Activated CD4-positive, alpha-beta memory T cell treated with anti-CD3 and anti-CD28 coated beads, Interleukin-2, amount 10 ng/mL, durations not matched to agents 7 days and 5 days (primary cell): ENCODE measurements at regions not wholly inside any gene's neighbourhood (a gene's known extent, or its start where the extent isn't known, plus 50 kb on each side); places are given as distances from the start of the nearest gene placed in this dataset.
"Not testable (repeated sequence)": the region's sequence is repeated elsewhere in the genome, so short reads cannot be mapped to it uniquely, and the experiment has no call there.

Experiments used
- CTCF ChIA-PET: fragments of 350-600 bp; sonication (Branson Sonifier 250); formaldehyde crosslinking; loops from one replicate; lab custom pipeline; 2021; ENCODE audit warnings: antibody characterized with exemption, inconsistent platforms; lab: Charles Lee
- POLR2A ChIA-PET: fragments of 350-600 bp; sonication (Branson Sonifier 250); formaldehyde crosslinking; loops from one replicate; lab custom pipeline; 2021; ENCODE audit warnings: antibody characterized with exemption; lab: Charles Lee
- DNase-seq: peaks from one replicate; pipeline ENCODE4 v3.0.0-alpha.2; 2020
- H3K27ac Mint-ChIP-seq: one replicate; pipeline ENCODE4 v1.8.0; 2021; ENCODE audit warnings: mild to moderate bottlenecking, mixed read lengths
- H3K27me3 Mint-ChIP-seq: one replicate; pipeline ENCODE4 v1.8.0; 2021; ENCODE audit warnings: mixed read lengths
- H3K36me3 Mint-ChIP-seq: one replicate; pipeline ENCODE4 v1.8.0; 2021; ENCODE audit warnings: low read depth, mixed read lengths
- H3K4me1 Mint-ChIP-seq: one replicate; pipeline ENCODE4 v1.8.0; 2021; ENCODE audit warnings: mixed read lengths
- H3K4me3 Mint-ChIP-seq: one replicate; pipeline ENCODE4 v1.8.0; 2021; ENCODE audit warnings: mild to moderate bottlenecking, mixed read lengths
- H3K9me3 Mint-ChIP-seq: one replicate; pipeline ENCODE4 v1.8.0; 2021; ENCODE audit warnings: mixed read lengths

GRCh38 chr2:59266453-59266852, 1025.3 kb upstream of the FANCL start:
- H3K4me3 Mint-ChIP-seq, result no peak overlapping the region
- CTCF ChIA-PET, result no interaction called here
- no peaks in the 10 kb centered on the region for H3K4me1 Mint-ChIP-seq
- no peaks in the 10 kb centered on the region for H3K36me3 Mint-ChIP-seq
- no peak for DNase-seq
- no peak overlapping the region for H3K27ac Mint-ChIP-seq
- H3K27me3 Mint-ChIP-seq, result no peaks in the 10 kb centered on the region
- POLR2A ChIA-PET, result no interaction called here
- no peaks in the 10 kb centered on the region for H3K9me3 Mint-ChIP-seq

GRCh38 chr2:59259913-59260312, 1018.8 kb upstream of the FANCL start:
- Mint-ChIP-seq H3K4me1 (no peaks in the 10 kb centered on the region), H3K36me3 (no peaks in the 10 kb centered on the region), H3K4me3 (no peak overlapping the region), H3K27ac (no peak overlapping the region), H3K27me3 (no peaks in the 10 kb centered on the region), H3K9me3 (peaks cover 3% of the 10 kb centered on the region)
- POLR2A ChIA-PET, result no interaction called here
- CTCF ChIA-PET, result no interaction called here
- no peak for DNase-seq

DNA sequence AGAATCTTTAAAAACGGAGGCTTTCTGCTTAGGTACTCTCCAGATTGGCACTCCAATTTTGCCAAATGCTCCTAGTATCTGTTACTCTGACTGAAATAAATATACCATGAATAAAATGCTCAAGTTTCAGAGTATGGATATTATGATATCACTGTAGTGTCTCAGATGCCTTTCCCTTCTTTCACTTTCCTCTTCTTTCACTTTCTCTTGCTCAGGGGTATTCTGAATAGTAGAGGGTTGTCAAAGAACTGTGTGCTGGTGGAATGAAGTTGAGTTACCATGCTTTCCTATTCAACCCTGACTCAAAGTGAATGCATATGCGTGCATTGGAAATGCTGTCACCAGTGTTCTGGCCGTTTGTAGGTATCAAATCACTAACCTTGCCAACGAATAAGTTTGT, 1015.2 kb upstream of the FANCL start:
- Mint-ChIP-seq H3K4me1 (no peaks in the 10 kb centered on the region), H3K36me3 (no peaks in the 10 kb centered on the region), H3K9me3 (peaks cover 3% of the 10 kb centered on the region), H3K27ac (no peak overlapping the region), H3K4me3 (no peak overlapping the region), H3K27me3 (no peaks in the 10 kb centered on the region)
- DNase-seq, result no peak
- CTCF ChIA-PET, result no interaction called here
- POLR2A ChIA-PET, result no interaction called here

DNA sequence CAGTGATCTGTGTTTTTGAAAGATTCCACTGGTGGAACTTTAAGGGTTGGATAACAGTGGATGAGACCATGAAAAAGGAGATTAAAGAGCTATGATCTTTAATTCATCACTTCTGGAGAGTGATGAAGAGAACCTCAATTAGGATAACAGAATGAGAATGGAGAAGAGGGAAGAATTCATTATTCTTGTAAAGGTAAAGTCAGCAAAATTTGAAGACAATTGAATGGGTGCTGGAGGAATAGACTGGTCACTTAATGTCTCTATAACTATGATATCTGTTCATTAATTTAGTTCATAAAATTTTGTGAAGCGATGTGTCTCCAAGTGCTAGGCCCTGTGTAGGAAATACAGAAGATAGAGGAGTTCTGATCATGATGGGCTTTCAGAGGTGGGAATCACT, 1013.2 kb upstream of the FANCL start:
- H3K4me1 Mint-ChIP-seq, result no peaks in the 10 kb centered on the region
- H3K9me3 Mint-ChIP-seq, result no peaks in the 10 kb centered on the region
- H3K36me3 Mint-ChIP-seq, result no peaks in the 10 kb centered on the region
- DNase-seq, result no peak
- H3K27me3 Mint-ChIP-seq, result no peaks in the 10 kb centered on the region
- H3K4me3 Mint-ChIP-seq, result no peak overlapping the region
- H3K27ac Mint-ChIP-seq, result no peak overlapping the region
- ChIA-PET POLR2A (no interaction called here), CTCF (no interaction called here)

DNA sequence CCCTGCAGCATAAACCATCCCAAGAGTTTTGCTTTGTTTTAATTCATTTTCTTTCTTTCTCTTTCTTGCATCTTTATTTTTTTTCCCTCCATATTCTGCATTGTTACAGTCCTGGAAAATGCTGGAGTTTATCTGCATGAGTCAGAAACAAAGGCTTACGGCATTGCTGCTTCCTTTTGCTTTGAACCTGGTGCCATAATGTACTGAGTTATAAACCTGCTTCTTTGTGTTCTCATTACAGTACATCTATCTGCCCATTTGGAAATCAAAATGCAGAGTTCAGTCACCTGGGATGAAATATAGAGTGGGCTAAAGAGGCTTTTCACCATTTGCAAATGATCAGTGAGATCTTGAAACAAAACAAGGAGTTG, 1009.2 kb upstream of the FANCL start:
- POLR2A ChIA-PET, result no interaction called here
- H3K4me3 Mint-ChIP-seq, result no peak overlapping the region
- no peak overlapping the region for H3K27ac Mint-ChIP-seq
- DNase-seq, result no peak
- no peaks in the 10 kb centered on the region for H3K9me3 Mint-ChIP-seq
- H3K4me1 Mint-ChIP-seq, result no peaks in the 10 kb centered on the region
- no peaks in the 10 kb centered on the region for H3K27me3 Mint-ChIP-seq
- no peaks in the 10 kb centered on the region for H3K36me3 Mint-ChIP-seq
- CTCF ChIA-PET, result no interaction called here

- Mint-ChIP-seq H3K36me3 (no peaks in the 10 kb centered on the region), H3K4me1 (no peaks in the 10 kb centered on the region), H3K27ac (no peak overlapping the region), H3K27me3 (no peaks in the 10 kb centered on the region), H3K4me3 (no peak overlapping the region), H3K9me3 (no peaks in the 10 kb centered on the region)
- ChIA-PET CTCF (no interaction called here), POLR2A (no interaction called here)
- DNase-seq, result no peak
Measured at GRCh38 chr2:59249441-59250306, 1008.5 kb upstream of the FANCL start.

GRCh38 chr2:59239146-59239545, 998.0 kb upstream of the FANCL start:
- H3K9me3 Mint-ChIP-seq, result no peaks in the 10 kb centered on the region
- ChIA-PET CTCF (no interaction called here), POLR2A (no interaction called here)
- no peak overlapping the region for H3K4me3 Mint-ChIP-seq
- no peak overlapping the region for H3K27ac Mint-ChIP-seq
- H3K27me3 Mint-ChIP-seq, result no peaks in the 10 kb centered on the region
- no peak for DNase-seq
- no peaks in the 10 kb centered on the region for H3K4me1 Mint-ChIP-seq
- no peaks in the 10 kb centered on the region for H3K36me3 Mint-ChIP-seq

DNA sequence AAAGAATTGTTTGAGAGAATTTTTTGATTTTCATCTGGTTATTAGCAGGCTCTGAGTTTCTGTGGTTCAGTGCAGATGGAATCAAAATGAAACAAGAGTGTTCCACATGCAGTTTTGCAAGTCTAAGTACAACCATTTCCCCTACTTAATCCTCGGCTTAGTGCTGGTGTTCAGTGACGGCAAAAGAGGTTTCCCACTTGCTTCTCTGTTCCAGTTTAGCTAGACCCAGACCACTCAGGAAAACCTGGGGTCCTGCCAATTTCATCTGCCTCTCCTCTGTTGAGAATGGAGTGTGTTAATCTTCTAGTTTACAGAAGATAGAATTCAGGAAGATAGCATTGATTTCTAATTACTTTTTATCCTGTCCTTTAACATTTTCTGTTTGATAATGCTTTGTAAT, 996.2 kb upstream of the FANCL start:
- Mint-ChIP-seq H3K4me1 (no peaks in the 10 kb centered on the region), H3K27me3 (no peaks in the 10 kb centered on the region), H3K27ac (no peak overlapping the region), H3K4me3 (no peak overlapping the region), H3K9me3 (no peaks in the 10 kb centered on the region), H3K36me3 (no peaks in the 10 kb centered on the region)
- DNase-seq, result no peak
- ChIA-PET POLR2A (no interaction called here), CTCF (no interaction called here)

GRCh38 chr2:59236723-59237122, 995.6 kb upstream of the FANCL start:
- ChIA-PET CTCF (no interaction called here), POLR2A (no interaction called here)
- H3K4me3 Mint-ChIP-seq, result no peak overlapping the region
- no peaks in the 10 kb centered on the region for H3K27me3 Mint-ChIP-seq
- no peak overlapping the region for H3K27ac Mint-ChIP-seq
- H3K4me1 Mint-ChIP-seq, result no peaks in the 10 kb centered on the region
- H3K36me3 Mint-ChIP-seq, result no peaks in the 10 kb centered on the region
- H3K9me3 Mint-ChIP-seq, result no peaks in the 10 kb centered on the region
- DNase-seq, result no peak

- CTCF ChIA-PET, result no interaction called here
- Mint-ChIP-seq H3K9me3 (no peaks in the 10 kb centered on the region), H3K4me3 (no peak overlapping the region), H3K27ac (no peak overlapping the region), H3K4me1 (no peaks in the 10 kb centered on the region), H3K27me3 (no peaks in the 10 kb centered on the region), H3K36me3 (no peaks in the 10 kb centered on the region)
- POLR2A ChIA-PET, result no interaction called here
- no peak for DNase-seq
Measured at GRCh38 chr2:59233920-59234319, 992.8 kb upstream of the FANCL start.

GRCh38 chr2:59233448-59233847, 992.3 kb upstream of the FANCL start:
- H3K9me3 Mint-ChIP-seq, result no peaks in the 10 kb centered on the region
- no peaks in the 10 kb centered on the region for H3K36me3 Mint-ChIP-seq
- POLR2A ChIA-PET, result no interaction called here

DNA sequence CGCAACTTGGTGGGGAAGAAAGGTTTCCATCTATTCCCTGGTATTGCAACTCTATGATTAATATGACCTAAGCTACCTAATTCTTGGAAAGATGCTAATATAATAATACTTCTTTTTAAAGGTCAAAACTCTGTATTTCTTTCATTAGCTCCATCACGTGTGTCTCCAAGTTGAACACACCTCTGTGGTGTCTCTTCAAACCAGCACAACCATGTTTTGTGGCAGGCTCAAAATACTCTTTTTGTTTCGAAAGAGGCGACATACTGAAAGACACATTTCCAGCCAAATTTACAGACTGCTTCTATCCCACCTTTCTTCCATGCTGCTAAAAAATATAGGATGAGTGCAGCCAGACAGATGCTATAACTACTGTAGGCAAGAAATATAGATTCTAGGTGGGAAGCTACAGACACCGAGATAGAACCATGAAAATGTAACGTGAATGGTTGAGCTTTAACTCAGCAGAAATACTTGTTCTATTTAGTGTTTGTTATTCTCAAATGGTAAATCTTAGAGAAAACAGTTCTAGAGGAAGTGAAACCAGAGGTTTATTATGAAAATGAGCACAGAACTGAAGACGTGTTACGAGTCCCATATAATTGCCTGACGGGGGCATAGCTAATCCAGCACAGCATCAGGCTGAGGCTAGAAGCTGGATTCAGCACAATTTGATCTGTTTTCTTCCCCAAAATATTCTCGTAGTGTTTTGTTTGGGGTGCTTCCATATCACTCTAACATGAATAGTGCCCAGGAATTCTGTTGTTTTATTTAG, 991.5 kb upstream of the FANCL start:
- no peaks in the 10 kb centered on the region for H3K27me3 Mint-ChIP-seq
- no peak overlapping the region for H3K4me3 Mint-ChIP-seq
- no peak for DNase-seq
- ChIA-PET POLR2A (no interaction called here), CTCF (no interaction called here)
- no peaks in the 10 kb centered on the region for H3K4me1 Mint-ChIP-seq
- no peaks in the 10 kb centered on the region for H3K36me3 Mint-ChIP-seq
- no peak overlapping the region for H3K27ac Mint-ChIP-seq
- H3K9me3 Mint-ChIP-seq, result no peaks in the 10 kb centered on the region

More at GRCh38 chr2:59233448-59233847, 992.3 kb upstream of the FANCL start:
- no peak for DNase-seq
- Mint-ChIP-seq H3K4me3 (no peak overlapping the region), H3K4me1 (no peaks in the 10 kb centered on the region), H3K27ac (no peak overlapping the region), H3K27me3 (no peaks in the 10 kb centered on the region)
- CTCF ChIA-PET, result no interaction called here

GRCh38 chr2:59226362-59226761, 985.2 kb upstream of the FANCL start:
- H3K27me3 Mint-ChIP-seq, H3K4me1 Mint-ChIP-seq, CTCF ChIA-PET, POLR2A ChIA-PET, H3K27ac Mint-ChIP-seq, H3K4me3 Mint-ChIP-seq, H3K36me3 Mint-ChIP-seq, DNase-seq, H3K9me3 Mint-ChIP-seq: not testable (repeated sequence)

- ChIA-PET POLR2A (no interaction called here), CTCF (no interaction called here)
- Mint-ChIP-seq H3K27ac (no peak overlapping the region), H3K27me3 (no peaks in the 10 kb centered on the region), H3K4me1 (no peaks in the 10 kb centered on the region), H3K9me3 (no peaks in the 10 kb centered on the region), H3K36me3 (no peaks in the 10 kb centered on the region), H3K4me3 (no peak overlapping the region)
- no peak for DNase-seq
Measured at GRCh38 chr2:59223742-59224141, 982.6 kb upstream of the FANCL start.
